ENCODE measurements at regions not wholly inside any gene's neighbourhood (a gene's known extent, or its start where the extent isn't known, plus 50 kb on each side); places are given as distances from the start of the nearest gene placed in this dataset.

DNA sequence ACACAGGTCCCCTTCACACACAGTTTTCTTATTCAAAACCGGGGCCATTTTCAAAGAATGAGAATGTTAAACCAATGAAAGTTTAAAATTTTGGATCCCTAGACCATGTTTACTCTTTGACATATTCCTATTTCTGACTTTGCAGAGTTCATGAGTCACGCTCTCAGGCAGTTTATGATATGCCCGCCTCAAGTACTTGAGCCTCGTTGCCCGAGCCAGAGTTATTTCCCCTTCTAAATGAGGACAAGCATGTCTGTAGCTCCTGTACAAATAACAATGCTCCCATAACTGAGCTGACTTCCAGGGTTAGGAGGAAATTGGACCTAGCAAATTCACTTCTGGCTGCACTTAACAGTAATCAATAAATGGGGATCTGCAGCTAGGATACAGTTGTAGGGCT is 87.9 kb upstream of the PDE1C start:
- no peak for TF ChIP-seq POLR2A (IDR thresholded peaks at IDR 0.05; ENCODE audit: extremely low read depth, insufficient read length)
- no peak for TF ChIP-seq MYC (IDR thresholded peaks at IDR 0.05; ENCODE audit: low read depth, low read length)
- TF ChIP-seq, protein P1, sequence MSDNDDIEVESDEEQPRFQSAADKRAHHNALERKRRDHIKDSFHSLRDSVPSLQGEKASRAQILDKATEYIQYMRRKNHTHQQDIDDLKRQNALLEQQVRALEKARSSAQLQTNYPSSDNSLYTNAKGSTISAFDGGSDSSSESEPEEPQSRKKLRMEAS (IDR thresholded peaks at IDR 0.05; ENCODE audit: low read depth, low read length): no peak
- TF ChIP-seq, protein P2, sequence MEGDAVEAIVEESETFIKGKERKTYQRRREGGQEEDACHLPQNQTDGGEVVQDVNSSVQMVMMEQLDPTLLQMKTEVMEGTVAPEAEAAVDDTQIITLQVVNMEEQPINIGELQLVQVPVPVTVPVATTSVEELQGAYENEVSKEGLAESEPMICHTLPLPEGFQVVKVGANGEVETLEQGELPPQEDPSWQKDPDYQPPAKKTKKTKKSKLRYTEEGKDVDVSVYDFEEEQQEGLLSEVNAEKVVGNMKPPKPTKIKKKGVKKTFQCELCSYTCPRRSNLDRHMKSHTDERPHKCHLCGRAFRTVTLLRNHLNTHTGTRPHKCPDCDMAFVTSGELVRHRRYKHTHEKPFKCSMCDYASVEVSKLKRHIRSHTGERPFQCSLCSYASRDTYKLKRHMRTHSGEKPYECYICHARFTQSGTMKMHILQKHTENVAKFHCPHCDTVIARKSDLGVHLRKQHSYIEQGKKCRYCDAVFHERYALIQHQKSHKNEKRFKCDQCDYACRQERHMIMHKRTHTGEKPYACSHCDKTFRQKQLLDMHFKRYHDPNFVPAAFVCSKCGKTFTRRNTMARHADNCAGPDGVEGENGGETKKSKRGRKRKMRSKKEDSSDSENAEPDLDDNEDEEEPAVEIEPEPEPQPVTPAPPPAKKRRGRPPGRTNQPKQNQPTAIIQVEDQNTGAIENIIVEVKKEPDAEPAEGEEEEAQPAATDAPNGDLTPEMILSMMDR (IDR thresholded peaks at IDR 0.05; ENCODE audit: low read depth, low read length): no peak
- DNase-seq (ENCODE audit: low read depth): no peak
- no peak overlapping the region for H3K4me3 ChIP-seq (ENCODE audit: low read depth, low read length)

DNA sequence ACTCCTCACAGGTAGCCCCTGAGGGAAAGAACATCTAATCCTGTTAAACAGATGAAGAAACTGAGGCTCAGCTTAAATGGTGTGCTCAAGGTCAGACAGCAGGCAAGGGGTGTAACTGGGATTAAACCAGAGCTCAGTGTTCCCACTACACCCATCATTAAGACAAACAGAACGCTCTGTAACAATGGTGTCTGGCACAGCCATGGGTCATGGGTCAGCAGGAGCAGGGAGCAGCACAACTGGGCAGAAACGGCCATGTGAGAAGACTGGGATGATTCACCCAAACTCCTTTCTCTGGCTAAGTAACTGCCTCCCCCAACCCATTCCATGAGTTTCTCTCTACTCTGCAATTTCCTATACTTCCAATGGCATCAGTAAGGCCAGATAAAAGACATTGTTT is 85.5 kb upstream of the PDE1C start:
- no peak for DNase-seq (ENCODE audit: low read depth)
- no peak overlapping the region for H3K4me3 ChIP-seq (ENCODE audit: low read depth, low read length)
- TF ChIP-seq, protein P2 (IDR thresholded peaks at IDR 0.05; ENCODE audit: low read depth, low read length): no peak
- TF ChIP-seq POLR2A (IDR thresholded peaks at IDR 0.05; ENCODE audit: extremely low read depth, insufficient read length) (no peak), MYC (IDR thresholded peaks at IDR 0.05; ENCODE audit: low read depth, low read length) (no peak)
- TF ChIP-seq, protein P1 (IDR thresholded peaks at IDR 0.05; ENCODE audit: low read depth, low read length): no peak

DNA sequence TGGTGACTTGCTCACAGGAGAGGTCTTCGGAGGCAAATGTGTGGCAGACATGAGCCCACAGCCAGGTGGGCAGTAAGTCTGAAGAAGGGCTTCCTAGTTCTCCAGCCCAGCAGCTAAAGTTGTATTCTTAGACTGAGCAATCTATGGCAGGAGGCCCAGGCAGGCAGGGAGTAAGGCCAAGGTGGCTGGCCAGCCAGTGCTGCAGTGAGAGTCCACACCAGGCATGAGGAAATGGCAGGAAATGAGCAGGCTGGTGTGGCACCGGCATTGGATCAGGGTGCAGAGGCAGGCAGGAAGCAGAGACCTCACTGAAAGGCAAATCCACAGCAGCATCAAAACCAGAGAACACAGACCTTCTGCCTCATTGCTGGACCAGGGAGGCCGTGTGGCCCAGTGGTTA is 84.6 kb upstream of the PDE1C start:
- TF ChIP-seq POLR2A (IDR thresholded peaks at IDR 0.05; ENCODE audit: extremely low read depth, insufficient read length) (no peak), MYC (IDR thresholded peaks at IDR 0.05; ENCODE audit: low read depth, low read length) (no peak)
- TF ChIP-seq, protein P1 (IDR thresholded peaks at IDR 0.05; ENCODE audit: low read depth, low read length): no peak
- TF ChIP-seq, protein P2 (IDR thresholded peaks at IDR 0.05; ENCODE audit: low read depth, low read length): no peak
- DNase-seq (ENCODE audit: low read depth): no peak
- no peak overlapping the region for H3K4me3 ChIP-seq (ENCODE audit: low read depth, low read length)

DNA sequence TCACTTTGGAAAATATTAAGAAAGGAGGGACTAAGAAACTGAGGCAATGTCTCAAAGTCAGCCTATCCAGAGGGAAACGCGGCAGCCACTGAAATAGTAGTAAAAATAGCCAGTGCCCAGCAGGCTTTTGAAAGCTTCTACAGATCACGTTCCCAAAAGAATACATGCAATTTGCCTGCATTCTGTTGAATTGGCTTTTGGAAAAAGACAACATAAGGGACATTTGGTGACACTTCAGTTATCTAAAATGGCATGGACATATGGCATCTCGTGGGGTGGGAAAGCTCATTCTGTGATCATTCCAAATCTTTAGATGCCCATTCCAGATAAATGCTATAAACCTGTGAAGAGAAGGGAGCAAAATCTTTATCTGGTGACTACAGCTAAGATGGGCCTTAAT is 82.8 kb upstream of the PDE1C start:
- TF ChIP-seq, protein P1 (IDR thresholded peaks at IDR 0.05; ENCODE audit: low read depth, low read length): no peak
- TF ChIP-seq MYC (IDR thresholded peaks at IDR 0.05; ENCODE audit: low read depth, low read length): no peak
- no peak for TF ChIP-seq POLR2A (IDR thresholded peaks at IDR 0.05; ENCODE audit: extremely low read depth, insufficient read length)
- TF ChIP-seq, protein P2 (IDR thresholded peaks at IDR 0.05; ENCODE audit: low read depth, low read length): no peak
- no peak for DNase-seq (ENCODE audit: low read depth)
- no peak overlapping the region for H3K4me3 ChIP-seq (ENCODE audit: low read depth, low read length)

DNA sequence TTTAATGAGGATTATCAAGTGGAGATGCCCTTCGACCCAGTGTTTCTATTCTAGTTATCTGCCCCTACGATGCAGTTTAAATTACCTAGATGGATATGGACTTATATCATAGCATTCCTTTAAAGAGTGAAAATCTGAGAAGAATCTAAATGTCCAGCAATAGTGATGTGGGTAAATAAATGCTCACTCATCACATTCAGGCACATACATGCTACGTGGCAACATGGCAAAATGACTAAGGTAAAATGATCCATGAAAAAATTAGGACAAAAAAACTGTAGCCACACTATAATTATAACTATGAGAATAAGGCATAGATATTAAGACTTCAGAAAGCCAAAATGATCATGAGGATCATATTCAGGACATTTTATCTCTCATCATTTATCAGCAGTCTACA is 82.4 kb upstream of the PDE1C start:
- no peak overlapping the region for H3K4me3 ChIP-seq (ENCODE audit: low read depth, low read length)
- no peak for TF ChIP-seq MYC (IDR thresholded peaks at IDR 0.05; ENCODE audit: low read depth, low read length)
- TF ChIP-seq, protein P2 (IDR thresholded peaks at IDR 0.05; ENCODE audit: low read depth, low read length): no peak
- TF ChIP-seq, protein P1 (IDR thresholded peaks at IDR 0.05; ENCODE audit: low read depth, low read length): no peak
- no peak for TF ChIP-seq POLR2A (IDR thresholded peaks at IDR 0.05; ENCODE audit: extremely low read depth, insufficient read length)
- DNase-seq (ENCODE audit: low read depth): no peak

DNA sequence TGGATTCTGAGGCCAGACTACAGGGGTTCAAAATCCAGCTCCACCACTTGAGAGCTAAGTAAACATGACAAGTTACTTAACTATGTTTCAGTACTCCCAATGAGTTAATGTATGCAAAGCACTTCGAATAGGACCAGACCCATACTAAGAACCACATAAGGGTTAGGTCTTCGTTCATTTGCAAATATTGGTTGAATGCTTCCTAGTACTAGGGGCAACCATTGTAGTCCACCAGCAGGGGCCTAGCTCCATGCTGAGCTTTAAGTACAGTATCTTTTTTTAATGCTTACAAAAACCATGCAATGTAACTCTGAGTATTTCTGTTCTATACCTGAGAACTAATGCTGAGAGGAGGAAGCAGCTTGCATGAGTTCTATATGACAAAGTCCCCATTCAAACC is 80.4 kb upstream of the PDE1C start:
- H3K4me3 ChIP-seq (ENCODE audit: low read depth, low read length): no peak overlapping the region
- TF ChIP-seq POLR2A (IDR thresholded peaks at IDR 0.05; ENCODE audit: extremely low read depth, insufficient read length) (no peak), MYC (IDR thresholded peaks at IDR 0.05; ENCODE audit: low read depth, low read length) (no peak)
- TF ChIP-seq, protein P2 (IDR thresholded peaks at IDR 0.05; ENCODE audit: low read depth, low read length): no peak
- TF ChIP-seq, protein P1 (IDR thresholded peaks at IDR 0.05; ENCODE audit: low read depth, low read length): no peak
- no peak for DNase-seq (ENCODE audit: low read depth)
